ENCODE measurements at regions not wholly inside any gene's neighbourhood (a gene's known extent, or its start where the extent isn't known, plus 50 kb on each side); places are given as distances from the start of the nearest gene placed in this dataset.

DNA sequence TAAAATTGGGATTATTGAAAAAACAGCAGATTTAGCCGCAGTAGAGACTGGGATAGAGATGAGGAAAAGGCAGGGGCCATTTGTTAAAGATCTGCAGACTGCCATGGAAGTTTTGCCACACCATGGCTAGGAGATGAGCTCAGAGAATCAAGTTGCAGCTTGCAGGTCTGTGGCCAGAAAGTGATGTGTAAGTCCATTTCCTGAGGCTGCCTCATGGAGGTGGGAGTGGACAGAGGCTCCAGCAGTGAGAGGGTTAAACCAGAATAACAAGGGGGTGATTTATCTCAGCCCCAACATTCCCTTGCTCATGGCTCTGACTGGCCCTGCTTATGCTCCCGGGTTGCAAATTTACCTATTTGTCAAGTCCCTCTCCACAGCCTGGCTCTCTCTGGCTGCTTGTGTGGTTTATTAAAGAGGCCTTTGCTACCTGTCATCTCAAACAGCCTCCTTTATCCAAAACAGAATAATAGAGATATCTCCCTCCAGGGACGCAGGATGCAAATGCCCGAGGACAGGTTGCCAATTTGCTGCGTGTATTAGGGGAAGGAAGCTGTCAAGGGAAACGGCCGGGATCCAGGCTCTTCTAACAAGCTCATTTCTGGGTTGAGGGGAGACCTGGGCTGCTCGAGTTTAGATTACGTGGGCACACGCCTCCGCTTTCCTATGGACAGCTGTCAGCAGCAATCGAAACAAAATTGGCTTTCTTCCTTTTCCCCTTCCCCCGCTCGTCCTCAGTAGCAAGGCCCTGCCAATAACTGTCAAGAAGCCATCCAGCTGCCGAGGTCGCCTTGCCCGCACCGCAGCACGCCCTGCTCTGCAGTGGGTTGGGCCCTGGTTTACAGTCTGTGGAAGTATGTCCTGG lies 72.8 kb upstream of the PITX1 start:
- TF ChIP-seq, protein P1, sequence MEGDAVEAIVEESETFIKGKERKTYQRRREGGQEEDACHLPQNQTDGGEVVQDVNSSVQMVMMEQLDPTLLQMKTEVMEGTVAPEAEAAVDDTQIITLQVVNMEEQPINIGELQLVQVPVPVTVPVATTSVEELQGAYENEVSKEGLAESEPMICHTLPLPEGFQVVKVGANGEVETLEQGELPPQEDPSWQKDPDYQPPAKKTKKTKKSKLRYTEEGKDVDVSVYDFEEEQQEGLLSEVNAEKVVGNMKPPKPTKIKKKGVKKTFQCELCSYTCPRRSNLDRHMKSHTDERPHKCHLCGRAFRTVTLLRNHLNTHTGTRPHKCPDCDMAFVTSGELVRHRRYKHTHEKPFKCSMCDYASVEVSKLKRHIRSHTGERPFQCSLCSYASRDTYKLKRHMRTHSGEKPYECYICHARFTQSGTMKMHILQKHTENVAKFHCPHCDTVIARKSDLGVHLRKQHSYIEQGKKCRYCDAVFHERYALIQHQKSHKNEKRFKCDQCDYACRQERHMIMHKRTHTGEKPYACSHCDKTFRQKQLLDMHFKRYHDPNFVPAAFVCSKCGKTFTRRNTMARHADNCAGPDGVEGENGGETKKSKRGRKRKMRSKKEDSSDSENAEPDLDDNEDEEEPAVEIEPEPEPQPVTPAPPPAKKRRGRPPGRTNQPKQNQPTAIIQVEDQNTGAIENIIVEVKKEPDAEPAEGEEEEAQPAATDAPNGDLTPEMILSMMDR (conservative IDR thresholded peaks at IDR 0.05; ENCODE audit: low read depth, low read length): no peak
- TF ChIP-seq EZH2 (IDR thresholded peaks at IDR 0.05; ENCODE audit: borderline replicate concordance, low read depth, low read length, poor library complexity, severe bottlenecking): no peak
